Liver (tissue), 3 donors: ENCODE measurements at regions not wholly inside any gene's neighbourhood (a gene's known extent, or its start where the extent isn't known, plus 50 kb on each side); places are given as distances from the start of the nearest gene placed in this dataset.

Experiments used
- CTCF ChIP-seq: fragments of 150-350 bp; IDR thresholded peaks from 2 replicates; pipeline ENCODE4 v1.5.1; 2017; ENCODE audit warnings: improper control_type of control experiment, low read depth, low read length; ENCODE audit not compliant: missing input control
- FOXA1 ChIP-seq: IDR thresholded peaks from 2 replicates; pipeline ENCODE4 v1.6.1; 2016; ENCODE audit warnings: antibody characterized with exemption
- TF ChIP-seq, protein P1 (sequence below): IDR thresholded peaks from 2 replicates; pipeline ENCODE4 v1.6.1; 2016; ENCODE audit warnings: antibody characterized with exemption
- TF ChIP-seq, protein P2 (sequence below): IDR thresholded peaks from 2 replicates; pipeline ENCODE4 v1.6.1; 2016; ENCODE audit warnings: antibody characterized with exemption
- donor health status: healthy.
- donor health status: healthy.

DNA sequence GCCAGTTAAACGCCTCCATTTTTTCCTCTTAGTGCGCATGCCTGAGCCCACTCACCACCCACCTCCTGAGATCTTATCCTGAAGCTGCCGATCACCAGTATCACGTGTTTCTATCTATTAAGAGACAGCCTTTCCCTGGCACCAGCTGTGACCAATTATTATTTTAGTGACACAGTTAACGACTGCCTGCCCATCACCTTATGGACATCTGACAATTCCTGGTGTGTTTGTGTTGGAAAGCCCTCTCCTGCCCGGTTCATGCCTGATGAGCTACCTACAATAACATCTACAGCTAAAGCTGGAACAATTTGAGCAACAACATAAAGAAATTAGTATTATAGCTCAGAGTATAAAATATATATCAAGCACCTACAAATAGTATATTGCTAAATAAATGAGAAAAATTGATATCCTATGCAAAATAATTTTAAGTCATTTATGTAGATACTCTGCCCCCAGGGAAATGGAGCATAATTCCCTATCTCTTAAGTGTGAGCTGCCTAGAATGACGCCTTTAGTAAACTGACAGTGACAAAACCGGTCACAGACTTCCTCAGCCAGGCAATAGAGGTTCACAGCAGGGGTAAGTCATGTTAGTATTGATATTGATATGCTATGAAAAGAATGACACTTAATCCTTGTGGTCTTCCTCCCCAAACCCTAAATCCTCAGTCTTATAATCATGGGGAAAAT is 862.2 kb downstream of the TRAM1L1 start:
- no peak for TF ChIP-seq CTCF
- TF ChIP-seq FOXA1, result no peak
- TF ChIP-seq, protein P1, sequence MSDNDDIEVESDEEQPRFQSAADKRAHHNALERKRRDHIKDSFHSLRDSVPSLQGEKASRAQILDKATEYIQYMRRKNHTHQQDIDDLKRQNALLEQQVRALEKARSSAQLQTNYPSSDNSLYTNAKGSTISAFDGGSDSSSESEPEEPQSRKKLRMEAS, result no peak
- TF ChIP-seq, protein P2, sequence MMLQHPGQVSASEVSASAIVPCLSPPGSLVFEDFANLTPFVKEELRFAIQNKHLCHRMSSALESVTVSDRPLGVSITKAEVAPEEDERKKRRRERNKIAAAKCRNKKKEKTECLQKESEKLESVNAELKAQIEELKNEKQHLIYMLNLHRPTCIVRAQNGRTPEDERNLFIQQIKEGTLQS, result no peak
